Epithelial cell of esophagus (primary cell): ENCODE measurements at regions not wholly inside any gene's neighbourhood (a gene's known extent, or its start where the extent isn't known, plus 50 kb on each side); places are given as distances from the start of the nearest gene placed in this dataset.

Experiments used
- DNase-seq: peaks from one replicate; pipeline ENCODE4 v3.0.0; 2010; ENCODE audit warnings: low read depth
- H3K4me3 ChIP-seq: 2 replicates; pipeline ENCODE4 v1.5.1; 2011; ENCODE audit warnings: mild to moderate bottlenecking, low read length, control low read depth
- TF ChIP-seq, protein P1 (sequence below): IDR thresholded peaks from 2 replicates; pipeline ENCODE4 v1.5.1; 2011; ENCODE audit warnings: low read depth, mild to moderate bottlenecking, low read length, control low read depth, inconsistent platforms; ENCODE audit not compliant: insufficient read depth; ENCODE audit errors: missing control alignments

DNA sequence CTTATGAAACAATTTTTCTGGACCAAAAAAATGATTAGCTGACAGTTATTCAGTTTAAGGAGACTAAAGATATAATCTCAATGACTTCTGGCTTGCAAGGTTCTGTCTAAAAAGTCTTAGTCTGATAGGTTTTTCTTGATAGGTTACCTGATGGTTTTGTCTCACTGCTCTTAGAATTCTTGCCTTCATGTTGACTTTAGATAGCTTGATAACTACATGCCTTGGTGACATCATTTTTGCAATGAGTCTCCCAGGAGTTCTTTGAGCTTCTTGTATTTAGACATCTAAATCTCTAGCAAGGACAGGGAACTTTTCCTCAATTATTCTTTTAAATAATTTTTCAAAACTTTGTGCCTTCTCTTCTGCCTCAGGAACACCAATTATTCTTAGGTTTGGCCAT is 1965.3 kb downstream of the ARAP2 start:
- H3K4me3 ChIP-seq: no peak overlapping the region
- no peak for DNase-seq
- TF ChIP-seq, protein P1, sequence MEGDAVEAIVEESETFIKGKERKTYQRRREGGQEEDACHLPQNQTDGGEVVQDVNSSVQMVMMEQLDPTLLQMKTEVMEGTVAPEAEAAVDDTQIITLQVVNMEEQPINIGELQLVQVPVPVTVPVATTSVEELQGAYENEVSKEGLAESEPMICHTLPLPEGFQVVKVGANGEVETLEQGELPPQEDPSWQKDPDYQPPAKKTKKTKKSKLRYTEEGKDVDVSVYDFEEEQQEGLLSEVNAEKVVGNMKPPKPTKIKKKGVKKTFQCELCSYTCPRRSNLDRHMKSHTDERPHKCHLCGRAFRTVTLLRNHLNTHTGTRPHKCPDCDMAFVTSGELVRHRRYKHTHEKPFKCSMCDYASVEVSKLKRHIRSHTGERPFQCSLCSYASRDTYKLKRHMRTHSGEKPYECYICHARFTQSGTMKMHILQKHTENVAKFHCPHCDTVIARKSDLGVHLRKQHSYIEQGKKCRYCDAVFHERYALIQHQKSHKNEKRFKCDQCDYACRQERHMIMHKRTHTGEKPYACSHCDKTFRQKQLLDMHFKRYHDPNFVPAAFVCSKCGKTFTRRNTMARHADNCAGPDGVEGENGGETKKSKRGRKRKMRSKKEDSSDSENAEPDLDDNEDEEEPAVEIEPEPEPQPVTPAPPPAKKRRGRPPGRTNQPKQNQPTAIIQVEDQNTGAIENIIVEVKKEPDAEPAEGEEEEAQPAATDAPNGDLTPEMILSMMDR: no peak

DNA sequence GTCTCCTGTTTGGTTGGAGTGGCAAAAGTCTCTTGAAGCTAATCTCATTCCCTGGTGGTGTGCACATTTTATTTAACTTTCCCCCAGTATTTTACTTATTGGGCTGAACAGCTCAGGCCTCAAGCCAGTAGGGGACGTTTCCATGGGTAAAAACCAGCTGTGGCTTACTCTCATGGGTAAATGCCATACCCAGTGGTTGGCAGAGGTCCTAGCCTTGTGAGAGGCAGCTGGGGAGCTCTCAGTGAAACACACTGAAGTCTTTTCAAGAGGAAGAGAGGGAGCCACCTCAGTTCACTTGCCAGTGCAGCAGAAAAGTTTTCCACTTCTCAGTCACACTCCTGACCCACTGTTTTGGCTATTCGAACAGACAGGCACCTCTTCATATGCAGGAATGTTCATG is 1964.2 kb downstream of the ARAP2 start:
- DNase-seq: no peak
- TF ChIP-seq, protein P1: no peak
- H3K4me3 ChIP-seq: no peak overlapping the region

- TF ChIP-seq, protein P1: no peak
- DNase-seq: no peak
- no peak overlapping the region for H3K4me3 ChIP-seq
Measured at GRCh38 chr4:34281826-34282225, 1962.5 kb downstream of the ARAP2 start.

GRCh38 chr4:34289489-34289888 is 1954.8 kb downstream of the ARAP2 start:
- no peak for DNase-seq
- H3K4me3 ChIP-seq: no peak overlapping the region
- TF ChIP-seq, protein P1: no peak

- no peak overlapping the region for H3K4me3 ChIP-seq
- no peak for DNase-seq
- TF ChIP-seq, protein P1: no peak
Measured at GRCh38 chr4:34289962-34290361, 1954.4 kb downstream of the ARAP2 start.

- DNase-seq: peak; percentile 4
- TF ChIP-seq, protein P1: no peak
- H3K4me3 ChIP-seq: no peak overlapping the region
Measured at GRCh38 chr4:34293459-34293858, 1950.9 kb downstream of the ARAP2 start.

GRCh38 chr4:34309383-34309906 is 1934.9 kb downstream of the ARAP2 start:
- no peak overlapping the region for H3K4me3 ChIP-seq
- TF ChIP-seq, protein P1: no peak
- DNase-seq: peak; percentile 9
